ENCODE measurements at regions not wholly inside any gene's neighbourhood (a gene's known extent, or its start where the extent isn't known, plus 50 kb on each side); places are given as distances from the start of the nearest gene placed in this dataset.
A peak's percentile ranks its signal among the peaks of the same experiment; 100 is the strongest.
"Not testable (repeated sequence)": the region's sequence is repeated elsewhere in the genome, so short reads cannot be mapped to it uniquely, and the experiment has no call there.

DNA sequence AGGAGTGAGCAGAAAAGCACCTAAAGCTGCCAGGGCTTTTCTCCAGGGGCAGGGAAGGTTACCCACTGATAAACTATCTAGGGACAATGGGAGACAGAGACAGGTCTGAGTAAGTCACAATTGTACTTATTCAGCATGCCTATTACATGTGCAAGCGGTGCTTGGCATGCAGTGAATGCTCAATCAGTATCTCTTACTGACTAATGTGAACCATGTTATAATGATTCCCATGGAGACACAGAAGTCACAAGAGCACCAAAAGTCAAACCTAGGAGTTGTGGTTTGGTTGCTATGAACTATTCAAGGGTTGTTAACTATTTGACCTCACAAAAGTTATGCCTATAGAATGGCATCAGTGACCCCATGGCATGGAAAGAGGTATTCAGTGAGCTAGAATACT, 50.0 kb upstream of the RASGRP1 start:
- no peak for DNase-seq

DNA sequence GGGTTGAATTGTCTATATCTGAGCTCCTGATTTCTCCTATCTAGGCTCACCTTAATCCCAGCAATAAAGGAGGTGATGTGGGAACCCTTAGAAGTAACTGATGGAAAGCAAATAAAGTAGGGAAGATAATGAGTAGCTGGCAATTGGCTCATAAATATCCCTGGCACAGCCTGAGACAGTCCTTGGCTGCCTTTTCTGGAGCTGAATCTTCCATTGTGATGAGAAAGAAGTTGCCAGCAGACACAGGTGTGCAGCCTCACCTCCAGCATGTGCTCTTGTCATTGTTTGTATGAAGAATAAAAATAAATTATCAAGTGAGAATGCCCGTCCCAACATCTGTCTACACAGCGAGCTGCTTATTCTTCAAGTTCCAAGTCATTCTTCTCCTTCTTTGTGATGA, 53.2 kb upstream of the RASGRP1 start:
- no peak for DNase-seq

DNA sequence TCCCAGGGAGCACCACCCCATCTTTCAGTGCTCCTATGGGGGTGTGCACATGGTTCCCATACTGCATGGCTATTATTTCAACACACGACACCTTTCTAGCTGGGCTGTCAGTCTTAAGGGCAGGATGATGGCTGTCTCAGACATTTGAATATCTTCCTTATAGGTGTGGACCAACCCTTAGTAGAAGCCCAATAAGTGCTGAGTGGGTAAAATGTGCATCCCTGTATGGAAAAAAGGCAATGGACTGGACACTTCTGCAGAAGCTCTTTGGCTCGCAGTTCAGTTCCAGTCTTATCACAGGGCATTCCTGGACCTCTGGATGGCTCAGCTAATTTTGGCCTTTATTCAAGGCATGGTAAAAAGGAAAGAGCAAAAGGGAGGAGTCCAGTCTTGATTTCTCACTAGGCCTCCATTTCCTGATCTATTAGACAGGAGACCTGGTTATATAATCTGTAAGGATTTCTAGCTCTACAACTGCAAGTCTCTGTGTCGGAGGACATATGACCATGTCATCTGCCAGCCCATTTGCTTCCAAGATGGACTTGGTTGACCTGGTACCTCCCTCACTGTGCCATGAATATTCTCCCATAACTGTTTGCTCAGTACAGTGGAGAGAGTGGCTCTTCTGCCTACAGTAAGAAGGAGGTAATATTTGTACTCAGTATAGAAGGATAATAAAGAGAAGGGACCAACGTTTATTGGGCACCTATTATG, 53.8 kb upstream of the RASGRP1 start:
- no peak for DNase-seq

DNA sequence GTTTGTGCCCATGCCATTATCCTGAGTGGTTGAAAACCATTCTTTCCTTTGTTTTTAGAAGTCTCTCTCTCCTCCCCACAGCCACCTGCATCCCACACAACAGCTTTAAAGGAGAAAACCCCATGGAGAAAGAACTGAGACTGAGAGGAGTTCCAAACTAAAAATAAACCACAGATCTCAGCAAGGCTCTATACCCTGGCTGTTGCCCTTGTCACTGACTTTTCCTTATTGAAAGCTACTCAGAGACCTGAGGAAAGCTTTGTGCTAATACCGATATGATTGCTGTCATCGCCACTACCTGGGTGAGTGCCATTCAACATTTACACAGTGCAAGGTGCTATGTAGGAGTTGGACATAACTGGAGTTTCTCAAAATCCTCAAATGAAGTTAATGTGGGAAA, 55.5 kb upstream of the RASGRP1 start:
- DNase-seq: no peak

DNA sequence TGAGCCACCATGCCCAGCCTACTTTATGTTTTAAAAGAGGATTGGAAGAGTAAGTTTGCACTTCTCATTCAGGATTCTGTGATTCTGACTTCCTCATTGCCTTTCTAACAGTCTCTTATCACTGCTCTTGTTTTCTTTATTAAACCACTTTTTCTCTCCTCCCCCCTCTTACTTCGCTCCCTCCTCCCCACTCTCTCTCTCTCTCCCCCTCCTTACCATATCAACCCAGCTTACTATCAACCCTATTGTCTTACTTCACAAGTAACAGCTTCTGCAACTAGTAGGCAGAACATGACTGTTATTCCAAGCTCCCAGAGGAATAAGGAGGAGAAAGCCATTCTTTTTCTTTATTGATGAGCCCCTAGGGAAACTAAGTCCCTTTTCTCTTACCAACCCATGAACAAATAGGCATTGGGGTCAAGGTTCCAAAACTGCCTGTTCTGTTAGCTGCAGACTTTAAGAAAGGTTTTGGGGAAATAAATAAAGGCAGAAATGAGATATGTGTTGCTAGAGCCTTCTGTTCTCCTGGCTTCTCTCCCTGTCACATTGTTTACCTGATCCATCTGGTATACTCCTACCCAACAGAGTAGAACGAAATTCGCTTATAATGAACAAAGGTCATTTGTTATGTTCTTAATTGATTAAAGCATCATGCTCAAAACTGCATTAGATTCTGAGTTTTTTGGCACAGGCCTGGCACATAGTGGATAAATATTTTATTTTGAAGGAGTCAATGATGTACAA, 56.4 kb upstream of the RASGRP1 start:
- no peak for DNase-seq

DNA sequence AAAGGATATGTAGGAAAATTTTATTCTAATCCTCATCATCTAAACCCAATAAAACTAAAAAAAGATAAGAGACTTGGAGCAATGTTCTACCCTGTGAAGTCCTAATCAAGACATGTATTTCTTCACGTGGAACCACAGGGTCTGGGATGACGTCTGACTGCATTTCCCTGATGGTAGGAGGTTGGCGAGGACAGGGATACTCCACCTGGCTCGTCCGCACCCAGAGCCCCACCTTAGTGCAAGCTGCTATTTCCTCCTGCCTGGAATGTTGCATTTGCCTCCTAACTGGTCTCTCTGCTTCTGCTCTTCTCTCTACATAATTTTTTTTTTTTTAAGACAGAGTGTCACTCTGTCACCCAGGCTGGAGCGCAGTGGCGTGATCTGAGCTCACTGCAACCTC, 57.7 kb upstream of the RASGRP1 start:
- DNase-seq: no peak

DNA sequence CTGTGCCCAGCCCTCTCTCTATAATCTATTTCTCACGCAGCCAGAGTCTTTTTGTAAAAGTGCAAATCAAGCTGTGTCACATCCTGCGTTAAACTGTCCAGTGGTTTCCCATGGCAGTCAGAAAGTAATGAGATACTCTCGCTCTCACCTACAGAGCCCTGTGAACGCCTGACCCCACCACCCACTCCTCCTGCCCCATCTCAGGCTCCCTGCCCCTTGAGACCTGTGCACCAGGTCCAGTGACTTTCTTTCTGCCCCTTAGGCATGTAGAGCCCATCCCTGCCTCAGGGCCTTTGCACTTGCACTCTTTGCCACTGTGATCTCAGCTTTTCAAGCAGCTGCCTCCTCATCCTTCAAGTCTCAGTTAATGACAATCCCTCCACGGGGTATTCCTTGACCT, 58.3 kb upstream of the RASGRP1 start:
- peak; percentile 35 for DNase-seq

DNA sequence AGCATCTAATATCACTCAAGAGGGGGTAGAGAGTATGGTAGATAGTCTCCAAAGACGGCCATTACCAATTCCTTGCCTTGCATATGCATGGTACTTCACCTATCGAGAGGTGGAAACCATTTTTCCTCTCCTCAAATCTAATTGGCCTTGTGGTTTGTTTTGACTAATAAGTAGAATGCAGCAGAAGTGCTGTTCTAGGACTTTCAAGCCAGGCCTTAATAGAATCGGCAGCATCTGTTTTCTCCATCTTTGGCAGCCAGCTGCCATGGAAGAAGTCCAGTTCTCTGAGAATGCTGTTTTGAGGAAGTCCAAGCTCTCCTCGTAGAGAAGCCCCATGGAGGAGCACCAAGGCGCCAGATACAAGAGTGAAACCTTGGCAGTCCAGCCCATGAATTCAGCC, 59.1 kb upstream of the RASGRP1 start:
- no peak for DNase-seq

DNA sequence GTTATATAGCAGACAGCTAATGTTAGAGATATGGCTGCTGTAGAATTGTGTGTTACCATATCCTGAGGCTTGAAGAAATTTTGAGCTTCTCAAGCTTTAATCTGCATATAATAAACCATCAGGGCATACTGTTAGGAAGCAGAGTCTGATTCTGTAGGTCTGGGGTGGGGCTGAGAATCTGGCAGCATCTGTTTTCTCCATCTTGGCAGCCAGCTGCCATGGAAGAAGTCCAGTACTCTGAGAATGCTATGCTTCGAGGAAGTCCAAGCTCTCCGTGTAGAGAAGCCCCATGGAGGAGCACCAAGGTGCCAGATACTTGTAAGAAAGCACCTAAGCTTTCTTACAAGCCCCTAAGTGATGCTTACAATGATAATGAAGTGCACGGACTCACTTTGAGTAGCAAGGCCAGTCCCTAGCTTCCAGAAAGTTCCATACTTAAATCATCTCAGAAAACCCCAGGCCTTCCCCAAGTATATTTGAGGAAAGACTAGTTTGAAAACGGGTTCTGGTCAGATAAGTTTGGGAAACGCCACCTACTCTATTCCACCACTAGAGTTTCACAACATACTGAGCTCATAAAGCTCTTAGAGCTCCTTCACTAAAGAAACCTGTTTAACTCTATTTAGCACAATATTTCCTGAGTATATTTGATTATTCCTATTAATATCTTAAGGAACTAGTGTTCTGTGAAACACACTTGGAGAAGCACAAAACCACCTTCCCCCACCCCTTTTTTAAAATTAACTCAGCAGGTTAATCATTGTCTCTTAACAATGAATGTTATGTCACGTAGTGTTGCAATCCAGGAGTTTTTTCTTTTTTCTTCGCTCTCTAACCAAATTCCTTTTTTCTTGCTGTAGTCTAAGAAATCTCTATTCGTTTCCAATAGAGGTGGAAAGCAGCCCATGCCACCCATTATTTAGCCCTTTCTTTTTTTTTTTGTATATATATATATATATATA, 59.9 kb upstream of the RASGRP1 start:
- no peak for DNase-seq

DNA sequence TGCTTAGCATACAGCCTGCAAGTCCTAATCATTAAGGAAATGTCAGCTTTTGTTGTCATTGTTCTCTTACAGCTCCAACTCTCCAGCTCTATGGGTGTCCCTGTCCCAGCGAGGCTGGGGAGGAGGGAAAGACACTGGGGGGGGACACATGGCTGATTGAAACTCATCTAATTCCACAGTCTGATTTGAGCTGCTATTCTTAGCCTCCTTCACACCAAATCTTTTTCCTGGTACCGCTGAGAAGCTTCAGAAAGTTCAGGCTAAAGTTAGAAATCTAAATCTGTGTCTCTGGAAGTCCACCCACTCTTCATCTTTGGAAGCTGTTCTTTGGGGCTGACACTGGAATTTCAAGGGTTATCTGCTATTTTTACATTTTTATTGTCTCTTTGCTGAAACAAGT, 61.3 kb upstream of the RASGRP1 start:
- no peak for DNase-seq

DNA sequence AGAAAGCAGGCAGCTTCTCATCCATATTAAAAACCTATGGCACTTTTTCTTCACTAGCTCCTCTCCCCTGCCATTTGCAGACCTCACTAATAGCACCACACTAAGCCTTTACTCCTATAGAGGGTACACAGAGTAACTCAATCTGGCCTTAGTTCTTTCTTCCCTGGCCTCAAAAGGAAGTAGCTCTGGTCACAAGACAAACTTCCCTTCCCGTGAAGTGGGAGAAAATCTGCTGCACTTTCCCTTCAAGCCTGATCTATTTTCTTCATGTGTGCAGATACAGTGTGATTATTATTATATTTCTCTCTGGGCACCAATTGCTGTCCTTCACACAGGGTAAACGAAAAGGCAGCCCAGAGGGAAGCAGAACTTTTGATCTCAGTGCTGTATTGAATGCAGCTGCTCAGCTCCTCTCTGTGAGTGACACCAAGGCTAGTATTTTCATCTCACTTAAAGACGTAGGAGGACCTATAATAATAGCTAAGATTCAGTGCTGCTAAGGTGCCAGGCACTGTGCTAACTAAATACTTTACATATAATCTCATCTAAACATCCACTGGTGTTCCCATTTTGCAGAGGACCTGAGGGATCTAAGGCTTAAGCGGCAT, 61.9 kb upstream of the RASGRP1 start:
- no peak for DNase-seq

DNA sequence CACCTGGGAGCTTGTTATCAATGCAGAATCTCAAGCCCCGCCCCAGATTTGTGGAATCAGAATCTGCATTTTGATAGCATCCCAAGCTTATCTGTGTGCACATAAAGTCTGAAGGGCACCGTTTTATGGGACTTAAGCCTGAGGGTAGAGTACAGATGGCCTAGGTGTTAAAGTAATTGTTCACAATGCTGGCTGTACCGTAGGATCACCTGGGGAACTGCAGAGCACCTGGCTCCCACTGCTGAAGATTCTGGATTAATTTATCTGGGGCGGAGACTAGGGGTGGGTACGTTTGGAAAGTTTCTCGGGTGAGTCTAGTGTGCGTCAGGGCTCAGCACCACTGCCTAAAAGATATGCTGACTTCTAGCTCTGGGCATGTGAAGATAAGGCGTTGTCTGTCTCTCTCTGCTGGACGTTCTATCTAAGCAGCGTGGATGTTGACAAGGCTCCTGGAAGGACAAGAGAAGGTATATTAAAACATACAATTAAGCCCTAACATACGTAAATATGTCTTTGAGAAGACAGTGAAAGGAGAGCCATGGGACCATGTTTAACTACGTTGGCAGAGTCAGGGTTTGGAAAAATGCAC, 63.2 kb upstream of the RASGRP1 start:
- DNase-seq: no peak

DNA sequence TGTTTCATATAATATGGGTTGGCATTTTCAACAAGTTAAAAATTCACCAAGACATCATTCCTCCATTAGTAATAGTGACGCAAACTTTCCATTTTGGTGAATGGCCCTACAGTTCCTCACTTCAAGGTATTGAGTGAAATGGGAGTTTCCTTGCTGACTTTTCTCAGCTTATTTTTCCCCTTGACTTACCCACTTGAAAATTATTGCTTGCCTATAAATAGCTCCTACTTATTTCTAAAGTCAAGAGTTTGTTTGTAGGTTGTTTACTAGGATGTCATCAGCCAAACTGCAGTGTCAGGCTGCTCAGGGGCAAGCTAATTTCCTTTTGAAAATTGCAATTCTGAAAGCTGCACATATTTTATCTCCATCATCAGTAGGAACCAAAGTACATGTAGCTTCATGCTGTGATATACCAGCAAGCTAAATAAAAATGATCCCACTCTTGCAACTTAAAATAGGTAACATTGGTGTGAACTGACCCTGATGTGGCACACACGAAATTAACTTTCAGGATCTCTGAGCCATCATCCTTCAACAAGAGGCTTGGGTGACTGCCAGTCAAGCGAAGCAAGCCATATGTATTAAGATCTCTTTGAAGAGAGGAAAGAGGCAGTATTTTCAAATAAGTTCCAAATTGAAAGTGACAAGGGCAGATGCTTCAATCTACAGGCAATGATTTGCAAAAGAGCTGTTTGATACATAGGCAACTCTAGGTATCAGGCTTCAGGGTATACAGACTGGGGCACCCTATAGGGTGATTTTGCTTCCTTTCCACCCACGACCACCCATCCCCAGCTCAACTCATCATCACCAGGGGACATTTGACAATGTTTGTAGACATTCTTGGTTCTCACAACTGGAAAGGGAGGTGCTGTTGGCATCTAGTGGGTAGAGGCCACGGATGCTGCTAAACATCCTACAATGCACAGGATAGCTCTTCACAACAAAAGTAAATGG, 66.8 kb upstream of the RASGRP1 start:
- no peak for DNase-seq

DNA sequence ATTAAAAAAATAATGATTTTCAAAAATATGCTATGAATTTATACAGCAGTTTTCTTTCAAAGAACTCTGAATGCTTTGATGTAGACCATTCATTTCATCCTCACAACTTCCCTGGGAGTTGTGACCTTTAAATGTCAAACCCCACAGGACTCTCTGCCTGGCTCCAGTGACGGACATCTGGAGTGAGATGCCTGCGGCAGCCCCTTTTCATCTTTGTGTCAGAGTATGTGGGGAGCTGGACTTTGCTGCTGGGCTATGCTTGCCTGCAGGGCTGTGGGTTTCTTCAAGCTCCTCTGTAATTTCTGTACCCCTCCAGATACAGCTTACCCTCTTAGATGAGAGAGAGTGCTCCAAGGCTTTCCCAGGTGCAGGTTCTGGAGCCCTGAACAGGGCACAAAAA, 70.6 kb upstream of the RASGRP1 start:
- no peak for DNase-seq

DNA sequence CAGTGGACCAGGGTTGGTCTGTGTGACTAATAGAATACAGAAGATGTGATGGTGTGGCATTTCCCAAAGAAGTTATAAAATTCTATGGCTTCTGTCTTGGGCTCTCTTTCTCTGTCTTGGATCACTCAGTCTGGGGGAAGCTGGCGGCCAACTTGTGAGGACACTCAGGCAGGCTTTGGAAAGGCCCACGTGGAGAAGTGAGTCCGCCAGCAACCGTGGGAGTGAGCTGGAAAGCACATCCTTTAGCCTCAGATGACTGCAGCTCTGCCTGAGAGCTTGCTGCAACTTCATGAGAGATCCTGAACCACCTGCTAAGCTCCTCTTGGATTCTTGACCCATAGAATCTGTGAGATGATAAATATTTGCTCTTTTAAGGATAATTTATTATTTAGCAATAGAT, 72.0 kb upstream of the RASGRP1 start:
- DNase-seq: no peak

DNA sequence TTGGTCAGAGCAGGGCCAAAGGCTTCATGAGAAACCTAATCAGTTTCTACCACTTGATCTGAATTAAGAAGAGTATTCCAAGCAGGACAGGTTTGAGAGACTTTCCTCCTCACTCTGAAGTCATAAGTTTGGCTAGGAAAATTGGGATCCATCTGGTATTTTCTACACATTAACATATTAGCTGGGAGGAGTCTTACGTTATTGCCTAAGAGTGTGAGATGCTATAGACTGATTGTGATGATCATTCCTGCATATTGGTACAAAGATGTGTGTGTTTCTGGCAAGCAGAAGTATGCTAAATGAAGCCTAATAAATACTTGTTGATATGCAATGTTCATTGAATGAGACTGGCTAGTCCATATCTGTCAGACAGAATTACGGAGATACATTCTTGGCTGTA, 73.5 kb upstream of the RASGRP1 start:
- no peak for DNase-seq

DNA sequence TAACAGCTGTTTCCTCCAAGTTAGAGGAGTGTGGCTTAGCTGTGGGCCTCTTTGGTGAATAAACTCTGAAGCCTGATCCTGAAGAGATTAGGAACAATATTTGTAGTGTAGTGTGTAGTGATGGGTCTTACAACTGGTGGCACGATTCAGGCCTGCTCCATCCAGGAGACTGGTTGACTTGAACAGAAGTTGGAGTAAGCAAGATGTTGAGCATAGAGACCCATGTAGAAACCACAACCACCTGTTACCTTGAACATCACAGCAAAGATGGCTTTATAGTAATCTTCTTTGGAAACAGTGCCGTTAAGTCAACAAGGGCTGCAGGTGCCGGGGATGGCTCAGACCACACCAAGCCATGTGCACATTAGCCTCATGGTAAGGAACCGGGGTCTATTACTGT, 74.2 kb upstream of the RASGRP1 start:
- DNase-seq: no peak

DNA sequence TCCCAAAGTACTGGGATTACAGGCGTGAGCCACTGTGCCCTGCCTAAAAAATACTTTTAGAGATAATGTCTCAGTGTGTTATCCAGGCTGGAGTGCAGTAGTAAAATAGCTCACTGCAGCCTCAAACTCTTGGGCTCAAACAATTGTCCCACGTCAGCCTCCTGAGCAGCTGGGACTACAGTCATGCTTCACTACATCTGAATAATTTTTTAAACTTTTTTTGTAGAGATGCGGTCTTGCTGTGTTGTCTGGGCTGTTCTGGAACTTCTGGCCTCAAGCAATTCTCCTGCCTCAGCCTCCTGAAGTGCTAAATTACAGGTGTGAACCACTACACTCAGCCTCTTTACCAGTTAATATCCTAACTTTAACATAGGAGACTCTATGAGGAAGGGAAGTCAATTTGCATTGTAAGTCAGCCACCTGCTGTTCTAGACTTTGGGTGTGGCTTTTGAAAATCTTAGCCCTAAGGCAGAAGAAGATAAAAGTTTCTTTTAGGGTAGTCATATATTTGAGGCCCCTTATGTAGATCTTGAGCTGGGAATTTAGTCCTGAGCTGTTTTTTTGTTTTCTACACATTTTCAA, 78.2 kb upstream of the RASGRP1 start:
- no peak for DNase-seq

DNA sequence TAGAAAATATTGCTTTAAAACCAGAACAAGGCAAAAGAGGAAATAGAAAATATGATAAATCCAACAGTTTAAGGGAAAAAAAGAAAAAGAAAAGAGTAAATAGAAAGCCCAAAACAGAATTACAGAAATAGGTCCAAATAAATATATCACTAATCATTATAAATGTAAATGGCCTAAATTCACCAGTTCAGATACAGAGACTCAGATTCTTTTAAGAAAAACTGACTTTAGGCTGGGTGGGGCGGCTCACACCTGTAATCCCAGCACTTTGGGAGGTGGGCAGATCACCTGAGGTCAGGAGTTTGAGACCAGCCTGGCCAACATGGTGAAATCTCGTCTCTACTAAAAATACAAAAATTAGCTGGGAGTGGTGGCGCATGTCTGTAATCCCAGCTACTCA, 79.7 kb upstream of the RASGRP1 start:
- not testable (repeated sequence) for DNase-seq

DNA sequence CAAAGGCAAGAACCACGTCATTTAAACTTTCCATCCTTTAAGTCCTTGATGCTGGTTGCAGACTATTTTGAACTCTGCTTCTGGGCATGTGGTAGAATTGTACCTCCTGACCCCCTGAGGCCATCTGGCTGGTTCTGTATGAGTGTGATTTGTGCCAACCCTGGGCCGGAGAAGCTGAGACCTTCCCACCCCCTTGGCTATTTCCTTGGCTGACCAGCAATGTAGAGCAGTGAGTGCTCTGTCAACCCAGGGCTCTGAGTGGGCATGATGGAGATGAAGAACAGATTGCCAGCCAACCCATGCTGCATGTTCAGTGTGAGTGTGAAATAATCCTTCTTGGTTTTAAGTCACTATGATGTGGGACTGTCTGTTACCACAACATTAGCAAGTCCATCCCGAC, 82.1 kb upstream of the RASGRP1 start:
- DNase-seq: no peak

DNA sequence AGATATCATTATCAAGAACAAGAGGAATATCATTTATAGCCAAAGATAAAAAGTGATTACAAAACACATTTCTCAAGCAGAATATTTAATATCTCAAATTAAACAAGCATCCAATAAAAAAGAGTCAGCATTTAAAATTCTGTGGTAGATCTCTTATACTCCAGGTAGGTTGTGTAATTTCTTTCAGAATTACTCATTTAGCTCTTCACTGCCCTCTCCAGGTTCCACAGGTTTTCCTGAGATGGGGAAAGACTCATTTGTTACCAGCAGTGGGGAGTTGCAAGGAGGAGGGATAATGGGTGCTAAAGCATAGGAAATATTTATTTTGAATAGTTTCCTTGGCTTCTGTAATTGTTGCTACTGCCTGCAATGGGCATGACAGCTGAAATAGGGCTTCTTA, 83.1 kb upstream of the RASGRP1 start:
- no peak for DNase-seq

Measured in NK-92 treated with Interleukin-12 subunit alpha and Interleukin-12 subunit beta, amount 100 ng/mL, for 24 hours (cell line).